ENCODE measurements at regions not wholly inside any gene's neighbourhood (a gene's known extent, or its start where the extent isn't known, plus 50 kb on each side); places are given as distances from the start of the nearest gene placed in this dataset.

GRCh38 chr10:120318862-120319261 lies 138.2 kb upstream of the PLPP4 start:
- Histone ChIP-seq H3K4me3 (no peak overlapping the region), H3K27ac (no peak overlapping the region), H3K9me3 (ENCODE audit: low read depth) (no peaks in the 10 kb centered on the region), H3K27me3 (peaks cover 3% of the 10 kb centered on the region), H3K4me1 (ENCODE audit: low read depth) (peaks cover 5% of the 10 kb centered on the region), H3K36me3 (no peaks in the 10 kb centered on the region)
- no peak for DNase-seq (ENCODE audit: low read depth in 1 of 2, low spot score in 1 of 2)
- TF ChIP-seq CTCF (IDR thresholded peaks at IDR 0.05; ENCODE audit: low read depth, low read length) = no peak

GRCh38 chr10:120327675-120328074 lies 129.4 kb upstream of the PLPP4 start:
- Histone ChIP-seq H3K36me3 (no peaks in the 10 kb centered on the region), H3K9me3 (ENCODE audit: low read depth) (no peaks in the 10 kb centered on the region), H3K4me1 (ENCODE audit: low read depth) (no peaks in the 10 kb centered on the region), H3K27me3 (no peaks in the 10 kb centered on the region), H3K27ac (no peak overlapping the region), H3K4me3 (no peak overlapping the region)
- no peak for DNase-seq (ENCODE audit: low read depth in 1 of 2, low spot score in 1 of 2)
- TF ChIP-seq CTCF (IDR thresholded peaks at IDR 0.05; ENCODE audit: low read depth, low read length) = no peak

- Histone ChIP-seq H3K27me3 (no peaks in the 10 kb centered on the region), H3K36me3 (no peaks in the 10 kb centered on the region), H3K4me1 (ENCODE audit: low read depth) (no peaks in the 10 kb centered on the region), H3K27ac (no peak overlapping the region), H3K4me3 (no peak overlapping the region), H3K9me3 (ENCODE audit: low read depth) (no peaks in the 10 kb centered on the region)
- no peak for TF ChIP-seq CTCF (IDR thresholded peaks at IDR 0.05; ENCODE audit: low read depth, low read length)
- no peak for DNase-seq (ENCODE audit: low read depth in 1 of 2, low spot score in 1 of 2)
Observed at GRCh38 chr10:120328647-120329046, 128.4 kb upstream of the PLPP4 start.

- Histone ChIP-seq H3K36me3 (no peaks in the 10 kb centered on the region), H3K4me3 (no peak overlapping the region), H3K4me1 (ENCODE audit: low read depth) (no peaks in the 10 kb centered on the region), H3K27ac (no peak overlapping the region), H3K9me3 (ENCODE audit: low read depth) (no peaks in the 10 kb centered on the region), H3K27me3 (peaks cover 5% of the 10 kb centered on the region)
- DNase-seq (ENCODE audit: low read depth in 1 of 2, low spot score in 1 of 2) = no peak
- TF ChIP-seq CTCF (IDR thresholded peaks at IDR 0.05; ENCODE audit: low read depth, low read length) = no peak
Observed at GRCh38 chr10:120335553-120335952, 121.5 kb upstream of the PLPP4 start.

GRCh38 chr10:120336306-120336910 lies 120.6 kb upstream of the PLPP4 start:
- Histone ChIP-seq H3K4me3 (no peak overlapping the region), H3K36me3 (no peaks in the 10 kb centered on the region), H3K9me3 (ENCODE audit: low read depth) (no peaks in the 10 kb centered on the region), H3K27me3 (peaks cover 5% of the 10 kb centered on the region), H3K27ac (no peak overlapping the region), H3K4me1 (ENCODE audit: low read depth) (no peaks in the 10 kb centered on the region)
- DNase-seq (ENCODE audit: low read depth in 1 of 2, low spot score in 1 of 2) = no peak
- TF ChIP-seq CTCF (IDR thresholded peaks at IDR 0.05; ENCODE audit: low read depth, low read length) = no peak

Data from cardiac muscle cell (in vitro differentiated cells and primary cell).